Mammary epithelial cell (primary cell): ENCODE measurements at regions not wholly inside any gene's neighbourhood (a gene's known extent, or its start where the extent isn't known, plus 50 kb on each side); places are given as distances from the start of the nearest gene placed in this dataset.

Experiments used
- EZH2 ChIP-seq: IDR thresholded peaks from 2 replicates; pipeline ENCODE4 v1.6.1; 2012; ENCODE audit warnings: low read length, inconsistent platforms, borderline replicate concordance
- TF ChIP-seq, protein P1 (sequence below), 2 donors: IDR thresholded peaks in 1 of 2; conservative IDR thresholded peaks in 1 of 2; 2 replicates each; pipeline ENCODE4 v1.5.1; 2011 to 2012; ENCODE audit warnings: inconsistent platforms in 2 of 2, low read length in 2 of 2, mild to moderate bottlenecking in 2 of 2, control low read depth in 1 of 2, low read depth in 1 of 2; ENCODE audit not compliant: insufficient read depth in 1 of 2; ENCODE audit errors: extremely low read depth in 1 of 2

DNA sequence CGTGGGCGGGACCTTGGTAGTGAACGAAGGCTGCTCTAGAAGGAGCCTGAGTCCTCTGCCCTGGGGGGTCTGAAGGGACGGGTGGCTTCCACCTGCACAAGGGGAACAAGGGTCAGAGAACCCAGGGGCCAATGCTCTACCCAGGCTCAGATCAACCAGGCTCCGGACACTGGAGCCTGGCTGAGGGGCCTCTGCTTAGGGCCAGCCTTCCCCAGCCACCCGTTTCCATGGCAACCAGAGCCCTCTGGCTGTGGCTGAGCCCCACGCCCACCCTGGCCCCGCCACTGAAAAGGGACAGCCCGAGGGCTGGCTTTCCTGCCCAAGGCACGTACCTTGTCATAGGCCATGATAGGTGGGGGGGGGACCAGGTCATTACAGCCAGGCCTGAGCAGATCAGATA is 724.6 kb downstream of the PTPRU start:
- TF ChIP-seq, protein P1, sequence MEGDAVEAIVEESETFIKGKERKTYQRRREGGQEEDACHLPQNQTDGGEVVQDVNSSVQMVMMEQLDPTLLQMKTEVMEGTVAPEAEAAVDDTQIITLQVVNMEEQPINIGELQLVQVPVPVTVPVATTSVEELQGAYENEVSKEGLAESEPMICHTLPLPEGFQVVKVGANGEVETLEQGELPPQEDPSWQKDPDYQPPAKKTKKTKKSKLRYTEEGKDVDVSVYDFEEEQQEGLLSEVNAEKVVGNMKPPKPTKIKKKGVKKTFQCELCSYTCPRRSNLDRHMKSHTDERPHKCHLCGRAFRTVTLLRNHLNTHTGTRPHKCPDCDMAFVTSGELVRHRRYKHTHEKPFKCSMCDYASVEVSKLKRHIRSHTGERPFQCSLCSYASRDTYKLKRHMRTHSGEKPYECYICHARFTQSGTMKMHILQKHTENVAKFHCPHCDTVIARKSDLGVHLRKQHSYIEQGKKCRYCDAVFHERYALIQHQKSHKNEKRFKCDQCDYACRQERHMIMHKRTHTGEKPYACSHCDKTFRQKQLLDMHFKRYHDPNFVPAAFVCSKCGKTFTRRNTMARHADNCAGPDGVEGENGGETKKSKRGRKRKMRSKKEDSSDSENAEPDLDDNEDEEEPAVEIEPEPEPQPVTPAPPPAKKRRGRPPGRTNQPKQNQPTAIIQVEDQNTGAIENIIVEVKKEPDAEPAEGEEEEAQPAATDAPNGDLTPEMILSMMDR (conservative IDR thresholded peaks at IDR 0.05 in 1 of 2, IDR thresholded peaks at IDR 0.05 in 1 of 2; ENCODE audit: extremely low read depth in 1 of 2, insufficient read depth in 1 of 2, low read depth in 1 of 2, low read length in 2 of 2) = no peak
- no peak for TF ChIP-seq EZH2
